ENCODE measurements at regions not wholly inside any gene's neighbourhood (a gene's known extent, or its start where the extent isn't known, plus 50 kb on each side); places are given as distances from the start of the nearest gene placed in this dataset.

DNA sequence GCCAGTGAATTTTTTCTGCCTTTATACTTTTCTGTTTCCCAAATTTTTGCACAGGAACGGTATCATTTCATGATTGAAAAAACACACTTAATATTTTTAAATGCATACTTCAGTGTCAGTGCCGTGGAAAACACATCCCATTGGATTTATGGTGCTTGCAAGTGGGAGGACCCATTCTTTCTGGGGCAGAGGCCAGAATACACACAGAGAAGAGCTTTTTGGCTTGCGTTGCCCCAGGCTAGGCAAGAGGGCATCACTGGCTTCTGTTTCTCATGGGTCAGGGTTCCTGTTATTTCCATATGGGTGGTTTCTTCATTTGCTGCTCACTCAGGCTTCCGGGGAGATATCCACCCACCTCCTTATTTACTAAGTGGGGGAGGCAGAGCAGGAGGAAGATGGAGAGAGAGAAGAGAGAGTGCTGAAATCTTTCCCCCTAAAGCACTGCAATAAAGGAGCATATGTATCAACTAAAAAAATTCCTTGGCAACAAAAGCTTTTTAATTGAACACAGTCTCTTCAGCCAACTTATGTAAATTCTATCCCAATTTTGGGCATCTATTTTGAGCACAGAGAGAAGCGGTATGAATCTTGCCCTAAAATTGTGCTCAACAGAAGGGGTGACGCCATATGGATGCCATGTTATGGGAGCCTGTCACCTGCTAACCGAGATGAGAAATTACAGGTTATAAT, 66.0 kb upstream of the KIRREL3 start:
- Mint-ChIP-seq H3K36me3 (no peaks in the 10 kb centered on the region), H3K4me1 (no peaks in the 10 kb centered on the region), H3K9me3 (no peaks in the 10 kb centered on the region), H3K27ac (no peak overlapping the region), H3K27me3 (no peaks in the 10 kb centered on the region), H3K4me3 (no peak overlapping the region)

DNA sequence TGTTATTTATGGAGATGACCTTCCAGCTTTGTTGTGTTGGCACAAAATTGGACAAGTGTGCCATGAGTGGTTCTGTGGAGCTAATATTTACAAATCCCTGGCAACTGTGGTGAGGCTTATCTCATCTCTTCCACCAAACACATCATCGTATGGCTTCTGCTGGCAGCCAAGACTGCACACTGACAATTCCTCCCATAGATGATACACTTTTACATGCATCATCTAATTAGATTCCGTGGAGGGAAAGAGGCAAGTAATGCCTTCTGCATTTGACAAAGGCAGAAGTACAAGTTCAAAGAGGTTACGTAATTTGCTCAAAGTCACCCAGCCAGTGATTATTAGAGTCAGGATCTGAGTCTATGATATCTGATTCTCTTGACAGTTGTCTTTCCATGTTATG, 62.7 kb upstream of the KIRREL3 start:
- no peak overlapping the region for H3K27ac Mint-ChIP-seq
- H3K4me1 Mint-ChIP-seq = no peaks in the 10 kb centered on the region

DNA sequence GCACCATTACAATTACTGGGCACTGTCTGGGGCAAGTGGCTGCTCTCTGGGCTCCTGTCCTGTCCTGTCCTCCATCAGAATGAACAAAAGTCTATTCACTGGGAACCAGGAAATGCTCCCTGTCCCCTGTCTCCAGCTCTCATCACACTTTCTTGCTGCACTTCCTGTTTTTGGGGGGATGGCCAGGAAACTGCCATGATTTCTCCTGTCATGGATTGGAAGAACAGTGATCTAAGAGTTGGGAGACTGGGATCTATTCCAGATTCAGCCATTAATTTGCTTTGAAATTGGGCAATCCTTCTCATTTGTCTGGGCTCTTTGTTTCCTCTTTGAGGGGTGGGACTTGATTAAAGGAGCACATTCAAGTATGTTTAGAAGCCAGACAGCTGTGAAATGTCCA, 61.4 kb upstream of the KIRREL3 start:
- no peaks in the 10 kb centered on the region for H3K9me3 Mint-ChIP-seq
- no peaks in the 10 kb centered on the region for H3K27me3 Mint-ChIP-seq
- H3K27ac Mint-ChIP-seq = no peak overlapping the region
- H3K4me3 Mint-ChIP-seq = no peak overlapping the region
- H3K36me3 Mint-ChIP-seq = no peaks in the 10 kb centered on the region
- H3K4me1 Mint-ChIP-seq = no peaks in the 10 kb centered on the region

More for the DNA sequence above, 62.7 kb upstream of the KIRREL3 start:
- Mint-ChIP-seq H3K4me3 (no peak overlapping the region), H3K9me3 (no peaks in the 10 kb centered on the region), H3K27me3 (no peaks in the 10 kb centered on the region), H3K36me3 (no peaks in the 10 kb centered on the region)

DNA sequence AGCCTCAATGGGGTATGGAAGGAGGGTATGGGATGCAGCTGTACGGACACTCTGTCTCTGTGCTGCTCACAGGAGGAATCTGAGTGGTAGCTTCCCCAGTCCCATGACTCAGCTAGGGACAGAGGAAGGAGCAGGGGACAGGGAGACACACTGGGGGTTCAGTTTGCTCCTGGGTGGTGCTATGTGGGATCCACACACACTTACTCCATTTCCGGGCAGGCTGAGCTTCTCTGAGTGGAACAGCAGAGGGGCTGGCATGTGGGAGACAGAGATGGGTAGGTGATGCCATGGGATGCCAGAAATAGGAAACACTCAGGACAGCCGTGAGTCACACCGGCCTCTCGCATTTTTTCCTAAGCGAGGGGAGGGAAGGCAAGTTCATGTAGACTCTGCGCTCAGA, 59.2 kb upstream of the KIRREL3 start:
- Mint-ChIP-seq H3K4me3 (no peak overlapping the region), H3K9me3 (no peaks in the 10 kb centered on the region), H3K4me1 (no peaks in the 10 kb centered on the region), H3K27ac (no peak overlapping the region), H3K36me3 (no peaks in the 10 kb centered on the region), H3K27me3 (no peaks in the 10 kb centered on the region)

DNA sequence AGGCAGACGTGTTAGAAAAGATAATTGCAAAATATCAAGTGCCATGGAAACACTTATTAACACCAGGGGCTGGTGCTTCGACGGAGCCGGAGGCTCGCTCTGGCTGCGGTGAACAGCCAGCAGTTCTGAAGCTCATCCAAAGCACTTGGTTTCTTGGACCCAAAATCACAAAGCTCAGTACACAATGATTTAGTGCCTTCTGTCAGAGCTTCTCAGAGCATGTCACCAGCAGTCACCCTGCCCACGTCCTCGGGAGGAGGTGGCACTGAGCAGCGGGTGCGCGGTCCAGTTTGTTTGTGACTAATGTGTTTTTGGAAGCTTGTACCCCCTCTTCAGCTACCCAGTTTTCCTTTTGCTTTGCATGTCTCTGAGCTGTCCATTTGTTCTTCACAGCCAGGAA, 58.7 kb upstream of the KIRREL3 start:
- no peak overlapping the region for H3K4me3 Mint-ChIP-seq
- H3K9me3 Mint-ChIP-seq = no peaks in the 10 kb centered on the region
- no peaks in the 10 kb centered on the region for H3K27me3 Mint-ChIP-seq
- no peak overlapping the region for H3K27ac Mint-ChIP-seq
- no peaks in the 10 kb centered on the region for H3K36me3 Mint-ChIP-seq
- H3K4me1 Mint-ChIP-seq = no peaks in the 10 kb centered on the region

DNA sequence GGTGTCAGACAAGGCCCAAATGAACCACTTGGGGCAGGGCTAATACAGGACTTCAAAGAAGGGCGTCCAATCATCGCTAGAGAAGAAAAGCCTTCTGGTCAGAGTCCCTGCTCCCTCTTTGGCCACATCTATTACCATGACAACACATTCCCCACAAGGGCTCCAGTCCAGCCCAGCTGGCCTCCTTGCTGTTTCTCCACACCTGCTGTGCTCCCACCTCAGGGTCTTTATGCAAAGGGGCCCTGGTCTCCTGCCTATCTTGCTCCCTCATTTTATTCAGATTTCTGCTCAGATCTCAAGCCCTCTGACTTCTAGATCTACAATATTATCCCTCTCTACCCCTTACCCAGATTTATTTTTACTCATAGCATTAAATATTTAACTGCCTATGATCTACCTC, 58.0 kb upstream of the KIRREL3 start:
- Mint-ChIP-seq H3K9me3 (no peaks in the 10 kb centered on the region), H3K4me3 (no peak overlapping the region), H3K4me1 (no peaks in the 10 kb centered on the region), H3K27me3 (no peaks in the 10 kb centered on the region), H3K27ac (no peak overlapping the region), H3K36me3 (no peaks in the 10 kb centered on the region)

DNA sequence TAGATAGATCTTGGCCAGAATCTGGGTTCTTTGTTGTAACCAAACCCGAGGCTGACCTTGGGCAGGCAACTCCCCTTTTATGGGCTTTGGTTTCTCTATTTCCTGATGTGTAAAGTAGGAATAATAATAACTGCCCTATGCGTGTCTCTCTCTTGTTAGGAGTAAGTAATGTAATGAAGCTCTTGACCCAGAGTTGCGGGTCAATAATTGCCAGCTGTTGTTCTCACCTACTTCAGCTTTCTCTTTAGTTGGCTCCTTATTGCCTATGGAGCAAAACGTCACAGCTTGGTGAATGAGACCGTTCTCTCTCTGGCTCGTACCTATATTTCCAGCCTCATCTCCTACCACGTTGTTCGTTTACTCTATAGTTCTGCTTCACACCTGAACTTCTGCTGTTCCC, 56.6 kb upstream of the KIRREL3 start:
- H3K9me3 Mint-ChIP-seq = no peaks in the 10 kb centered on the region
- no peak overlapping the region for H3K4me3 Mint-ChIP-seq
- H3K27me3 Mint-ChIP-seq = no peaks in the 10 kb centered on the region
- no peak overlapping the region for H3K27ac Mint-ChIP-seq
- no peaks in the 10 kb centered on the region for H3K4me1 Mint-ChIP-seq
- H3K36me3 Mint-ChIP-seq = no peaks in the 10 kb centered on the region

DNA sequence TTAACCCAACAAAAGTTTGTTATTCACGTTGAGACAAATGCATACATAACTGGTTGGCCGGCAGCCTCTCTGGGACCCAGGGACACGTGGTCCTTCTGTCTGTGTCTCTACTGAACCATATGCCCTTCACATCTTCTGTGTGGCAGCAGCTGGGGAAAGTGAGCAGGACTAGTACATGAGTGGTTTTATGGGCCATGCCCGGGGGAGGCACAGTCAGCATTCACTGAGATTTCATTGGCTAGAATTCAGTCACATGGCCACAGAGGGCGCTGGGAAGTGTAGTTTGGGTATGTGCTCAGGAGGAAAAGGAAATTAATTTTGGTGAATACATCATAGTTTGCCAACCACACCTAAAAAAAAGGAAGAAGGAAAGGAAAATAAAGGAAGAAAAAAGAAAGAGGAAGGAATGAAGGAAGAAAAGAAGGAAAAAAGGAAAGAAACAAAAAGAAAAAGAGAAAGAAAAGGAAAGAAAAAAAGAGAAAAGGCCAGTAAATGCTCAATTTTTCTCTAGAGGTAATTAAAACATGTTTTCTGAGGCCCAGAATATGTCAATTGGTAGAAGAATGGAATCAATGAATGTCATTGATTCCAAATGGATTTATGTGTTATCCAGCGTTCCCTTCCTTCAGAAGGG, 55.9 kb upstream of the KIRREL3 start:
- H3K4me3 Mint-ChIP-seq = no peak overlapping the region
- H3K9me3 Mint-ChIP-seq = no peaks in the 10 kb centered on the region
- H3K4me1 Mint-ChIP-seq = no peaks in the 10 kb centered on the region
- no peak overlapping the region for H3K27ac Mint-ChIP-seq
- no peaks in the 10 kb centered on the region for H3K27me3 Mint-ChIP-seq
- no peaks in the 10 kb centered on the region for H3K36me3 Mint-ChIP-seq

DNA sequence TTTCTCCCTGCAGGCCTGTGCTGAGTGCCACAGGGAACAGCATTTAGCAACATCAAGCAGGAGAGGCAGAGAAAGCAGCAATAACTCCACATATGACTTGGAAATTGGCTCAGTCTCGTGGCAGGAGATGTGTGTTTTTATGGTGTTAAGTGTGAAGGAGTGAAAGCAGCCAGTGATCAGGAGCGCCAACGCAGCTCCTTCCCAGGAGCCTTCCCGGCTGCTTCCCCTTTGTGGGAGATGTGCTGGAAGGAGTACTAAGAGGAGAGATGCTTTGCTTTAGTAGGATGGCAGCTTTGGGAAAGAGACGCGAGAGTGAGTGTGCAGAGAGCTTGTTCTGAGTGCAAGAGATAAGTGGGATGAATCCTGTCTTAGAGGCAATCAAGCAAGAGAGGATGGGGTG, 54.7 kb upstream of the KIRREL3 start:
- Mint-ChIP-seq H3K4me3 (no peak overlapping the region), H3K27me3 (no peaks in the 10 kb centered on the region), H3K36me3 (no peaks in the 10 kb centered on the region), H3K9me3 (no peaks in the 10 kb centered on the region), H3K4me1 (no peaks in the 10 kb centered on the region), H3K27ac (no peak overlapping the region)

DNA sequence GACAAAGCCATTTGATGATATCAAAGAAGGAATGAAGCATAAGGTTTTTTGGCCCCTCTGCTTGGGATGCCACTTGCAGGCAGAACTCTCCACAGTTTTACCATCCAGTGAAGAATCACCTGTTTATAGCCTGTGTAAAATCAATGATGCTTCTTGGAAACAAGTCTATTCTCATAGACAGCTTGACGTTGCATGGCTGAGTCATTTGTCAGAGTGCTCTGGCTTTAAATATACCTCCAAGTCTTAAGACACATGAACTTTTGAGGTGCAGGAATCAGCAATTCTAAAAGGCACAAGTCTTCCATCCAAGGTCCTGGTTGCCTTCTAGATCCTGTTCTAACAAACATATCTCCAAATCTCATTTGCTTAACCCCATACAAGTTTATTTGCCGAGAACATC, 53.6 kb upstream of the KIRREL3 start:
- no peaks in the 10 kb centered on the region for H3K9me3 Mint-ChIP-seq
- H3K36me3 Mint-ChIP-seq = no peaks in the 10 kb centered on the region
- H3K4me3 Mint-ChIP-seq = no peak overlapping the region
- H3K27ac Mint-ChIP-seq = no peak overlapping the region
- no peaks in the 10 kb centered on the region for H3K4me1 Mint-ChIP-seq
- H3K27me3 Mint-ChIP-seq = no peaks in the 10 kb centered on the region

DNA sequence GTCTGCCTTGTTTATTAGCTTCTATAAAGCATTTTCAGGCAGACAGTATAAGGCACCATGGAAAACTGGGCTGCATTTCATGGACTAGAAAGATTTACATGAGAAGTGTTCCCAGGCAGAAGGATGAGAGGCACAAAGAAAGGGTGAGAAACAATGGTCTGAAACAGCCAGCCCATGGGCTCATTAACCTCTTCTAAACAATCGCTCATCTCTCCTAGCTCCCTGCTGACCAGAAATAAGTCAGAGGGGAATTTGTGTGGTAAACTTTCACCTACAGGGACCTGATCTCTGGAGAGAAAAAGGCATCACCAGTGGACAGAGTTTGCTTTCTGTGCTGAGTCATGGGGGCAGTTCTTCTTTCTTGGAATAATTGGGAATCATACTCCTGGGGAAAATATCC, 51.8 kb upstream of the KIRREL3 start:
- no peaks in the 10 kb centered on the region for H3K4me1 Mint-ChIP-seq
- H3K36me3 Mint-ChIP-seq = no peaks in the 10 kb centered on the region
- H3K27ac Mint-ChIP-seq = no peak overlapping the region
- H3K4me3 Mint-ChIP-seq = no peak overlapping the region
- no peaks in the 10 kb centered on the region for H3K27me3 Mint-ChIP-seq
- no peaks in the 10 kb centered on the region for H3K9me3 Mint-ChIP-seq

Data from activated naive CD4-positive, alpha-beta T cell treated with anti-CD3 and anti-CD28 coated beads, Interleukin-2, amount 50 U/mL, for 24 hours (primary cell).